HFFc6 (cell line): ENCODE measurements at regions not wholly inside any gene's neighbourhood (a gene's known extent, or its start where the extent isn't known, plus 50 kb on each side); places are given as distances from the start of the nearest gene placed in this dataset.
"Not testable (repeated sequence)": the region's sequence is repeated elsewhere in the genome, so short reads cannot be mapped to it uniquely, and the experiment has no call there.

ENCODE experiments used
- DNase-seq: peaks from one replicate; pipeline ENCODE4 v3.0.0-alpha.2; 2018
- H3K27ac Mint-ChIP-seq: 2 replicates; pipeline ENCODE4 v1.8.0; 2020; ENCODE audit warnings: mild to moderate bottlenecking, mixed read lengths
- H3K27me3 Mint-ChIP-seq: 2 replicates; pipeline ENCODE4 v1.8.0; 2021; ENCODE audit warnings: mild to moderate bottlenecking, moderate library complexity, mixed read lengths; ENCODE audit not compliant: insufficient read depth
- H3K36me3 Mint-ChIP-seq: 2 replicates; pipeline ENCODE4 v1.8.0; 2021; ENCODE audit warnings: low read depth, mixed read lengths
- H3K4me1 Mint-ChIP-seq: 2 replicates; pipeline ENCODE4 v1.8.0; 2020; ENCODE audit warnings: low read depth, mixed read lengths
- H3K4me3 Mint-ChIP-seq: 2 replicates; pipeline ENCODE4 v1.8.0; 2020; ENCODE audit warnings: mild to moderate bottlenecking, moderate library complexity, mixed read lengths
- H3K9me3 Mint-ChIP-seq: 2 replicates; pipeline ENCODE4 v1.8.0; 2020; ENCODE audit warnings: mild to moderate bottlenecking, mixed read lengths
- CTCF ChIP-seq: fragments of 200-600 bp; sonication (generic); IDR thresholded peaks from 2 replicates; pipeline ENCODE4 v1.5.0; 2021; ENCODE audit warnings: antibody characterized with exemption, mild to moderate bottlenecking

DNA sequence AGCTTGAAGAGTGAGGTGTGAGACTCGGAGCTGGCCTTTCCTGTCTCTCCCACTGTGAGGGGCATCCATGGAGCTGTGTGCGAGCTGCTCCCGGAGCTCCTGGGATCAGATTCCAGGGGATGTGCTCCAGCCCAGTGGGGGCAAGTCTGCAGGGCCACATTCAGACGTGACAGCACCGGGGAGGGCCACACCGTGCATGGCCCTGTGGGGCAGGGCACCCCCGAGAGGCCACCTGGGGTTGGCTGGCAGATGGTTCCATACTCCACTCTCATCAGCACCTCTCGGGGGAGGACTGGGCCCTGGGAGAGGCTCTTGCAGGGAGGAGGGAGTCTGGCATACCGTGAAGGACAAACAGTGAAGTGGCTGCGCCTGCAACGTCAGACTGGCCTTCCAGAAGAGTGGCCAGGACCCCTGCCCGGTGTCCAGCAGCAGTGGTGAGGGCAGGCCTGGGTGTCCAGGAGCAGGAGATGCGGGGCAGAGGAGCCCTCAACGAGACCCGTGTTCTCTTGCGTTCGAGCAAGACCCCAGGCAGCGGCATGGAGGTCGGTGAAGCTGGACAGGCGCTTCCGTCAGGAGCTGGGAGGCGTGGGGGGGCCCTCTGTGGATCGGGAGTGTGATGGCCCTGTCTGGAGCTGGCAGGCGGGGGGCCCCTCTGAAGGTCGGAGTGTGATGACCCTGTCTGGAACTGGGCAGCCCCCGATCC lies 84.3 kb downstream of the ASB1 start:
- Mint-ChIP-seq H3K4me3 (no peak overlapping the region), H3K27ac (no peak overlapping the region), H3K4me1 (0 out of 2 replicates have a peak, but pooled peaks cover 5% of the 10 kb centered on the region), H3K36me3 (peaks cover 3% of the 10 kb centered on the region), H3K27me3 (peaks cover 21% of the 10 kb centered on the region), H3K9me3 (peaks cover 2% of the 10 kb centered on the region)
- no peak for DNase-seq
- TF ChIP-seq CTCF: no peak

DNA sequence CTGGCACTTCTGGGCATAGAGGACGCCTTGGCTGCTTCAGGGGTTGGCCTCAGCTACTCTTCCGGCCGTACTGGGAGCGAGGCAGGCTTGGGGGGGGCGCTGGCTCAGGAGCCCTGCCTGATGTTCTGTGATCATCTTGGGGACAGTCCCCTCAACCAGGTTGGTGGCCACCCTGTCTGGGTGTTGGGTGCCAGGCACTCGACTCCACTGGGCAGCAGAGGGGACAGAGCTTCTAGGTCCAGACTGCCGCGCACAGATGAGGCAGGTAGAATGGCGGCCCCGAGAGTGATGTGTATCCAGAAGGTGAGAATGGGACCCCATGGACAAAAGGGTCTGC lies 84.9 kb downstream of the ASB1 start:
- no peak overlapping the region for H3K4me3 Mint-ChIP-seq
- peaks cover 8% of the 10 kb centered on the region for H3K9me3 Mint-ChIP-seq
- H3K27me3 Mint-ChIP-seq: peaks cover 21% of the 10 kb centered on the region
- H3K36me3 Mint-ChIP-seq: peaks cover 8% of the 10 kb centered on the region
- TF ChIP-seq CTCF: no peak
- no peak overlapping the region for H3K27ac Mint-ChIP-seq
- no peak for DNase-seq
- H3K4me1 Mint-ChIP-seq: 0 out of 2 replicates have a peak, but pooled peaks cover 5% of the 10 kb centered on the region

GRCh38 chr2:238512247-238512867 lies 85.6 kb downstream of the ASB1 start:
- Mint-ChIP-seq H3K9me3 (peaks cover 12% of the 10 kb centered on the region), H3K27me3 (peaks cover 23% of the 10 kb centered on the region), H3K36me3 (peaks cover 11% of the 10 kb centered on the region), H3K4me1 (0 out of 2 replicates have a peak, but pooled peaks cover 5% of the 10 kb centered on the region), H3K27ac (no peak overlapping the region), H3K4me3 (no peak overlapping the region)
- no peak for TF ChIP-seq CTCF
- no peak for DNase-seq

DNA sequence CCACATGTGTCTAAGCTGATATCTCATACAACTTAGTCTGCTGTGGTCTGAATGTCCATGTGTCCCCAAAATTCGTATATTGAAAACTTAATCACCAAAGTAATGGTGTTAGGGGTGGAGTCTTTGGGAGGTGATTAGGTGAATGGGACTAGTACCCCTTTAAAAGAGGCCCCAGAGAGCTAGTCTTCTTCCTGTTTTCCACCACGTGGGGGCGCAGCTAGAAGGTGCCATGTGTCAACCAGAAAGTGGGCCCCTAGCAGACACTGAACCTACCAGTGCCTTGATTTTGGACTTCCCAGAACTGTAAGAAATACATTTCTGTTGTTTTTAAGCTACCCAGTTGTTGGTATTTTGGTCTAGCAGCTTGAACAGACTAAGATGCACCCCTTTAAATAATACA lies 86.6 kb downstream of the ASB1 start:
- Mint-ChIP-seq H3K9me3 (peaks cover 18% of the 10 kb centered on the region), H3K27me3 (peaks cover 19% of the 10 kb centered on the region), H3K36me3 (peaks cover 16% of the 10 kb centered on the region), H3K4me1 (peaks cover 13% of the 10 kb centered on the region), H3K27ac (no peak overlapping the region), H3K4me3 (no peak overlapping the region)
- peak; percentile 89 for TF ChIP-seq CTCF
- DNase-seq: peak; percentile 56

- H3K27ac Mint-ChIP-seq, DNase-seq, H3K4me3 Mint-ChIP-seq: not testable (repeated sequence)
- Mint-ChIP-seq H3K27me3 (peaks cover 15% of the 10 kb centered on the region), H3K9me3 (peaks cover 18% of the 10 kb centered on the region), H3K4me1 (peaks cover 19% of the 10 kb centered on the region), H3K36me3 (peaks cover 16% of the 10 kb centered on the region)
These were observed 87.3 kb downstream of the ASB1 start for GRCh38 chr2:238514024-238514423.

DNA sequence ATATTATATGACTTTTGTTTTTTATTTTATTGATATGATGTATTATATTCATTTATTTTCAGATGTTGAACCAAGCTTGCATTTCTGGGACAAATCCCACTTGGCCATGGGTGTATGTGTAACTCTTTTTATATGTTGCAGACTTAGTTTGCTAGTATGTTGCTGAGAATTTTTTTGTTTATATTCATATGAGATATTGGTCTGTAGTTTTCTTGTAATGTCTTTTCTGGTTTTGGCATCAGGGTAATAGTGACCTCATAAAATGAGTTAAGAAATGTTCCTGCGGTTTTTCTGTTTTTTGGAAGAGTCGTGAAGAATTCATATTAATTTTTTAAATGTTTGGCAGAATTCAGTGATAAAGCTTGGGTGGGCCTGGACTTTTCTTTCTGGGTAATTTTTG lies 88.7 kb downstream of the ASB1 start:
- Mint-ChIP-seq H3K27me3 (peaks cover 15% of the 10 kb centered on the region), H3K27ac (no peak overlapping the region)
- DNase-seq: no peak

More for the DNA sequence above, 88.7 kb downstream of the ASB1 start:
- Mint-ChIP-seq H3K9me3 (peaks cover 18% of the 10 kb centered on the region), H3K36me3 (peaks cover 16% of the 10 kb centered on the region), H3K4me1 (peaks cover 15% of the 10 kb centered on the region), H3K4me3 (no peak overlapping the region)
- TF ChIP-seq CTCF: no peak
